A549 (cell line): ENCODE measurements at regions not wholly inside any gene's neighbourhood (a gene's known extent, or its start where the extent isn't known, plus 50 kb on each side); places are given as distances from the start of the nearest gene placed in this dataset.

Source experiments
- EHMT2 ChIP-seq: fragments of 200-600 bp; sonication (generic); IDR thresholded peaks from 2 replicates; pipeline ENCODE4 v1.6.1; 2016; ENCODE audit warnings: antibody characterized with exemption, low read depth, mild to moderate bottlenecking, moderate library complexity
- ESRRA ChIP-seq: fragments of 150-350 bp; IDR thresholded peaks from 2 replicates; pipeline ENCODE4 v1.6.1; 2014; ENCODE audit warnings: mild to moderate bottlenecking, low read length, borderline replicate concordance
- KDM1A ChIP-seq: fragments of 200-600 bp; sonication (generic); IDR thresholded peaks from 2 replicates; pipeline ENCODE4 v1.6.1; 2016; ENCODE audit warnings: low read depth, mild to moderate bottlenecking
- KDM5A ChIP-seq: fragments of 200-600 bp; sonication (generic); IDR thresholded peaks from 2 replicates; pipeline ENCODE4 v1.6.1; 2016; ENCODE audit warnings: antibody characterized with exemption, mild to moderate bottlenecking
- MAFK ChIP-seq: fragments of 450-650 bp; IDR thresholded peaks from 2 replicates; pipeline ENCODE4 v1.6.1; 2014; ENCODE audit not compliant: partially characterized antibody
- POLR2A ChIP-seq: IDR thresholded peaks from 2 replicates; pipeline ENCODE4 v1.6.1; 2012; ENCODE audit warnings: mild to moderate bottlenecking, low read length
- RCOR1 ChIP-seq: fragments of 150-350 bp; IDR thresholded peaks from 2 replicates; pipeline ENCODE4 v1.6.1; 2014; ENCODE audit warnings: antibody characterized with exemption, low read length, low read depth
- TP53 ChIP-seq: fragments of 250-450 bp; sonication (Bioruptor Pico); IDR thresholded peaks from 2 replicates; pipeline ENCODE4 v1.5.0; 2021; ENCODE audit warnings: mild to moderate bottlenecking, moderate library complexity
- TF ChIP-seq, protein P1 (sequence below): IDR thresholded peaks from 2 replicates; pipeline ENCODE4 v1.6.1; 2012
- TF ChIP-seq, protein P2 (sequence below): fragments of 200-600 bp; sonication (generic); IDR thresholded peaks from 2 replicates; pipeline ENCODE4 v1.6.1; 2016; ENCODE audit warnings: antibody characterized with exemption, mild to moderate bottlenecking, moderate library complexity
- TF ChIP-seq, protein P3 (sequence below): fragments of 150-350 bp; IDR thresholded peaks from 2 replicates; pipeline ENCODE4 v1.6.1; 2014; ENCODE audit warnings: low read depth, mild to moderate bottlenecking, low read length
- TF ChIP-seq, protein P4 (sequence below): fragments of >200 bp; sonication (Bioruptor Twin); formaldehyde crosslinking; IDR thresholded peaks from 3 replicates; pipeline ENCODE4 v1.5.1; 2016
- TF ChIP-seq, protein P5 (sequence below): IDR thresholded peaks from 2 replicates; pipeline ENCODE4 v1.6.1; 2012

DNA sequence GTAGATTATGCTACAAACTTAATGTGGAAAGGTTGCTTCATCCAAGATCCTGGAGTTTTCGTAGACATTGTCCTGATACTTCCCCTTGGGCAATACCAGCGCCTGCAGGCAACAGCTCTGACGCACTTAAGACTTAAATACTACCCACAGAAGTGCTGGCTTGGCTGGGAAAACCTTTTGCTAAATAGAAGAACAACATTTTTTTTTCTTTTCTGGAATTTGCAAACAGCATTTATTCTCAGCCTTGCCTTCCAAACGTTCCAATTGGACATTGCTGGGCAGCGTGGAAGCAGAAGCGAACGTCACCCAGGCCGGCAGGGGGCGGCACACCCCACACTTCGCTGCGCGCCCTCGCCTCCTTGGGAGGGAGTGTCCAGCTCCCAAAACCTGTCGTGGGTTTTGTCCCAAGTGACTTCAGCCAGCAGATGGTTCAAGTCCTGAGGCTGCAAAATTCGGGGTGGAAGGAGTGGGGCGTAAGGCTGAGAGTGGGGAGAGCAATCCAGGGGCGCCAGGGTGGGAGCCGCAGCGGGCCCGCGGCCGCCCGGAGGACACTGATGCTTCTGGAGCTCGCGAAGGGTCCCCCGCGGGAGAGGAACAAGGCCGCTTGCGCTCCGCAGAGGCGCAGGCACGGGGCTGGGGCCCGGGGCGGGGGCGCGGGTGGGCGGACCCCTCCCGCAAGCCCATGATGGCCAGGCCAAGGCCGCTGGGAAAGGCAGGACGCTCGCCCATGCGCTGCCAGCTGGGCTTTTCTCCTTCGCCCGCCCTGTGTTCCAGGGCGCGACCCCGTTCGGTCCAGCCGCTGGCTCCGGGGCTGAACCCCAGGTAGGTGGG is 60.8 kb upstream of the MAP3K4 start:
- TF ChIP-seq, protein P1, sequence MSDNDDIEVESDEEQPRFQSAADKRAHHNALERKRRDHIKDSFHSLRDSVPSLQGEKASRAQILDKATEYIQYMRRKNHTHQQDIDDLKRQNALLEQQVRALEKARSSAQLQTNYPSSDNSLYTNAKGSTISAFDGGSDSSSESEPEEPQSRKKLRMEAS: peak; percentile 20; the same call in 1 of the 2 replicates
- TF ChIP-seq EHMT2: no peak
- TF ChIP-seq MAFK: no peak
- TF ChIP-seq, protein P2, sequence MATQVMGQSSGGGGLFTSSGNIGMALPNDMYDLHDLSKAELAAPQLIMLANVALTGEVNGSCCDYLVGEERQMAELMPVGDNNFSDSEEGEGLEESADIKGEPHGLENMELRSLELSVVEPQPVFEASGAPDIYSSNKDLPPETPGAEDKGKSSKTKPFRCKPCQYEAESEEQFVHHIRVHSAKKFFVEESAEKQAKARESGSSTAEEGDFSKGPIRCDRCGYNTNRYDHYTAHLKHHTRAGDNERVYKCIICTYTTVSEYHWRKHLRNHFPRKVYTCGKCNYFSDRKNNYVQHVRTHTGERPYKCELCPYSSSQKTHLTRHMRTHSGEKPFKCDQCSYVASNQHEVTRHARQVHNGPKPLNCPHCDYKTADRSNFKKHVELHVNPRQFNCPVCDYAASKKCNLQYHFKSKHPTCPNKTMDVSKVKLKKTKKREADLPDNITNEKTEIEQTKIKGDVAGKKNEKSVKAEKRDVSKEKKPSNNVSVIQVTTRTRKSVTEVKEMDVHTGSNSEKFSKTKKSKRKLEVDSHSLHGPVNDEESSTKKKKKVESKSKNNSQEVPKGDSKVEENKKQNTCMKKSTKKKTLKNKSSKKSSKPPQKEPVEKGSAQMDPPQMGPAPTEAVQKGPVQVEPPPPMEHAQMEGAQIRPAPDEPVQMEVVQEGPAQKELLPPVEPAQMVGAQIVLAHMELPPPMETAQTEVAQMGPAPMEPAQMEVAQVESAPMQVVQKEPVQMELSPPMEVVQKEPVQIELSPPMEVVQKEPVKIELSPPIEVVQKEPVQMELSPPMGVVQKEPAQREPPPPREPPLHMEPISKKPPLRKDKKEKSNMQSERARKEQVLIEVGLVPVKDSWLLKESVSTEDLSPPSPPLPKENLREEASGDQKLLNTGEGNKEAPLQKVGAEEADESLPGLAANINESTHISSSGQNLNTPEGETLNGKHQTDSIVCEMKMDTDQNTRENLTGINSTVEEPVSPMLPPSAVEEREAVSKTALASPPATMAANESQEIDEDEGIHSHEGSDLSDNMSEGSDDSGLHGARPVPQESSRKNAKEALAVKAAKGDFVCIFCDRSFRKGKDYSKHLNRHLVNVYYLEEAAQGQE: no peak
- TF ChIP-seq, protein P3, sequence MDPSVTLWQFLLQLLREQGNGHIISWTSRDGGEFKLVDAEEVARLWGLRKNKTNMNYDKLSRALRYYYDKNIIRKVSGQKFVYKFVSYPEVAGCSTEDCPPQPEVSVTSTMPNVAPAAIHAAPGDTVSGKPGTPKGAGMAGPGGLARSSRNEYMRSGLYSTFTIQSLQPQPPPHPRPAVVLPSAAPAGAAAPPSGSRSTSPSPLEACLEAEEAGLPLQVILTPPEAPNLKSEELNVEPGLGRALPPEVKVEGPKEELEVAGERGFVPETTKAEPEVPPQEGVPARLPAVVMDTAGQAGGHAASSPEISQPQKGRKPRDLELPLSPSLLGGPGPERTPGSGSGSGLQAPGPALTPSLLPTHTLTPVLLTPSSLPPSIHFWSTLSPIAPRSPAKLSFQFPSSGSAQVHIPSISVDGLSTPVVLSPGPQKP: no peak
- TF ChIP-seq, protein P4, sequence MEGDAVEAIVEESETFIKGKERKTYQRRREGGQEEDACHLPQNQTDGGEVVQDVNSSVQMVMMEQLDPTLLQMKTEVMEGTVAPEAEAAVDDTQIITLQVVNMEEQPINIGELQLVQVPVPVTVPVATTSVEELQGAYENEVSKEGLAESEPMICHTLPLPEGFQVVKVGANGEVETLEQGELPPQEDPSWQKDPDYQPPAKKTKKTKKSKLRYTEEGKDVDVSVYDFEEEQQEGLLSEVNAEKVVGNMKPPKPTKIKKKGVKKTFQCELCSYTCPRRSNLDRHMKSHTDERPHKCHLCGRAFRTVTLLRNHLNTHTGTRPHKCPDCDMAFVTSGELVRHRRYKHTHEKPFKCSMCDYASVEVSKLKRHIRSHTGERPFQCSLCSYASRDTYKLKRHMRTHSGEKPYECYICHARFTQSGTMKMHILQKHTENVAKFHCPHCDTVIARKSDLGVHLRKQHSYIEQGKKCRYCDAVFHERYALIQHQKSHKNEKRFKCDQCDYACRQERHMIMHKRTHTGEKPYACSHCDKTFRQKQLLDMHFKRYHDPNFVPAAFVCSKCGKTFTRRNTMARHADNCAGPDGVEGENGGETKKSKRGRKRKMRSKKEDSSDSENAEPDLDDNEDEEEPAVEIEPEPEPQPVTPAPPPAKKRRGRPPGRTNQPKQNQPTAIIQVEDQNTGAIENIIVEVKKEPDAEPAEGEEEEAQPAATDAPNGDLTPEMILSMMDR: peak; percentile 75
- no peak for TF ChIP-seq TP53 (CRISPR knock-in tag)
- no peak for TF ChIP-seq ESRRA
- no peak for TF ChIP-seq RCOR1
- no peak for TF ChIP-seq POLR2A
- TF ChIP-seq KDM5A: no peak
- no peak for TF ChIP-seq KDM1A
- TF ChIP-seq, protein P5, sequence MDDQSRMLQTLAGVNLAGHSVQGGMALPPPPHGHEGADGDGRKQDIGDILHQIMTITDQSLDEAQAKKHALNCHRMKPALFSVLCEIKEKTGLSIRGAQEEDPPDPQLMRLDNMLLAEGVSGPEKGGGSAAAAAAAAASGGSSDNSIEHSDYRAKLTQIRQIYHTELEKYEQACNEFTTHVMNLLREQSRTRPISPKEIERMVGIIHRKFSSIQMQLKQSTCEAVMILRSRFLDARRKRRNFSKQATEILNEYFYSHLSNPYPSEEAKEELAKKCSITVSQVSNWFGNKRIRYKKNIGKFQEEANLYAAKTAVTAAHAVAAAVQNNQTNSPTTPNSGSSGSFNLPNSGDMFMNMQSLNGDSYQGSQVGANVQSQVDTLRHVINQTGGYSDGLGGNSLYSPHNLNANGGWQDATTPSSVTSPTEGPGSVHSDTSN: no peak
